ENCODE measurements at regions not wholly inside any gene's neighbourhood (a gene's known extent, or its start where the extent isn't known, plus 50 kb on each side); places are given as distances from the start of the nearest gene placed in this dataset.

DNA sequence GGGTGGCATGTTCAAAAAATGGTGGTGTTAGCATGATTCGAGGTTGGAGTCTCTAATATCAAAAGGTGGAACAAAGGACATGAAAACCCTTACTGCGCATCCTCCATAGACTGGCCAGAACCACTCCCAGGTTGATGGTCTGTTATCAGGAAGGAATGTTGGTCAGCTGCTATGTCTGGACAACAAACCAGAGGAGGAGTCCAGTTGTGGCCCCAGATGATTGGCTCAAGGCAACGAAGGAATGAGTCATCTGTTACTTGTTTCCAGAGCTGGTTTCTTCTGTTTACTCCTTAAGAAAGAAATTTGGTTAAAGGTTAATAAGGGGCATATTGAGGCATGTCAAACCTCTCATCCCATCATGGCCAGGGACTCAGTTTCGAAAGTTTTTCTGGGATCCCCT lies 56.8 kb upstream of the GRIA4 start:
- no peak for DNase-seq

DNA sequence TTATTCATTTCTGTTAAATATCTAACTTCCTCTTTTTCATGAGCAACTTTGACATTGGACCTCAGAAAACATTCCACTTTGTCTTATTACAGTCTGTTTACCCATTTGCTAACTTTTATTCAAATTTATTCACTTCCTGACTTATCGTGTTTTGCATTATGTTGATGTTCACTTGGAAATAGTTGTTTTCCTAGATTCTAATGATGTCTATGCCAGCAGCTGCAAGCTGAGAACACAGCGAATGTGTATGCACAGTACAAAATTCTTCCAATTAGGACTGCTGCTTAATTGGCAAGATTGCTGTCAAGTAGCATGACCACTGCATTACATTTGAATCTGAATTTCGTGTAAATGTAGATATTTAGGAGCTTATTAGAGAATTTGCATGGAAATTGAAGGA lies 61.5 kb upstream of the GRIA4 start:
- peak; percentile 13 for DNase-seq

DNA sequence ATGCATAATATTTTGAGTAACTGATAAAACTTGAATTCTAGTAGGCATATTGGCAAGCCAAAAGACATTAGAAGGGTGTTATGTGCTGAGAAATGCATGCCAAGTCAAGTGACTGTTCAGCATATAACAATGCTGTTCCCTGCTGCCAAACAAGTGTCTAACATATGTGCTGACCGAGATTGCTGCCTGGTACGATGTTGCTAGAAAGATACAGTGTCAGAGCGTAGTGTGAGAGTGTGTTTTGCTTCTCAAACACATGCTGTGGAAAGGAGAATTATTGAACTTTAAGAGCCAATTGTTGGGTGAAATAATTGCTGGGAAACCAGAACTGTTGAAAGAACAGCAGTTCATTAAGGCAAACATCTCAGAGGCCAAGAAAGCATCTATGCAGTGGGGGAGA lies 71.3 kb upstream of the GRIA4 start:
- DNase-seq = no peak

DNA sequence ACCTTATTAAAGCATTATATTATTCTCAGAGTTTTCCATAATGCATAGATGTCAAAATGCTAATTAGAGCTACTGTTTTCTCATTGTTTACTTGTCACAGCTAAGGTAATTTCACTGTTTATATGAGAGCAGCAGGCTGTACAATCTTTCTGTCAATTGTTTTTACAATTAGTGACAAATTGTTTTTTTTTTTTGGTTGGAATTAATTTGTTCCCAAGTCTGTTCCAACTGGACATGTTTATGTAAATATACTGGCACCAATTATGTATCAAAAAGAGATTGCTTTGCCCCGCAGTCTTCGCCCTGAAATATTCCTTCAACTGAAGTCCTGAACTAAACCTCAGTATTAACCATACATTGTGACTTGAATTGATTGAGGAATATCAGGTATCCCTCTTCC lies 72.3 kb upstream of the GRIA4 start:
- DNase-seq = no peak

DNA sequence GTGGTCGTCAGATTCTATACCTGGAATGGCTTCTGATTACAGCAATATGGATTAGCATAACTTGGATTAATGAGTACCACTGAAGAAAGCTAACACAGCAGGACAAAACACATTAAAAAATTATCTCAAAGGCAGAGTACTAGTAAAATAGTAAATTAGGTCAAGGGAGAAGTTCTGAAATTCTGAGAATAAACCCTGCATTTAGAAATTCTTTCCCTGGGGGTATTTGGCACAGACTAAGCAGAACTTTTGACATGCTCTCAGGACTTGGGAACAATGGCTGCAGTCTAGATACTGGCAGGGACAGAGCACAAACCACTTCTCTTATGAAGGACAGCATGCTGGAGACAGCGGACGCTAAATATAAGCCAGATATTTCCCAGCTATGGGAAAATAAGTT lies 85.6 kb upstream of the GRIA4 start:
- DNase-seq = no peak

DNA sequence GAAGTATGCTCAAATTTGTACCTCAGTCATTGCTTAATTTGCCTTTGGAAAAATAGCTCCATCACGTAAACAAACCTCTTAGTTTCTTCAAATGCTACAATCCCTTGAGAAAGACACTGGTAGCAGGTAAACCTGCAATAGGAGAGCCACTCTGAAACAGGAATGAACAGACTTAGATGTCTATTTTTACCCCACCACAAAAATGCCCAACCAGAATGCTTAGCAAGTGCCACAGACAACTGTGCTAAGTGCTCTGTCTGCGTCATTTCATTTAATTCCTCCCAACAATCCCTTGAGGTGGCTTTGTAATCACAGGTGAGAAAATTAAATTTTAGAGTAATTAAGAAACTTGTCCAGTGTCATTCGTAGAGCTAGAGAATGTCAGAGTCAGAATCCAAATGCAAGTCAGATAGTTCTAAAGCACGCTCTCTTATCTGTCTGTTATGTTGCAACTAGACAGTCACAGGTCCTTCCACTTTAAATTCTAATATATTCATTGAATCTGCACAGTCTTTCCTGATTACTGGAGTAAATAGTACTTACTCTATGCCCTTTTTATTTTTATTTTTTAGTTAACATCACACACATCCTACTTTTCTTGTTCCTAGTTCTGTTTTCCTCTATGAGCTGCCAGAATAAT lies 89.0 kb upstream of the GRIA4 start:
- peak; percentile 50 for DNase-seq

DNA sequence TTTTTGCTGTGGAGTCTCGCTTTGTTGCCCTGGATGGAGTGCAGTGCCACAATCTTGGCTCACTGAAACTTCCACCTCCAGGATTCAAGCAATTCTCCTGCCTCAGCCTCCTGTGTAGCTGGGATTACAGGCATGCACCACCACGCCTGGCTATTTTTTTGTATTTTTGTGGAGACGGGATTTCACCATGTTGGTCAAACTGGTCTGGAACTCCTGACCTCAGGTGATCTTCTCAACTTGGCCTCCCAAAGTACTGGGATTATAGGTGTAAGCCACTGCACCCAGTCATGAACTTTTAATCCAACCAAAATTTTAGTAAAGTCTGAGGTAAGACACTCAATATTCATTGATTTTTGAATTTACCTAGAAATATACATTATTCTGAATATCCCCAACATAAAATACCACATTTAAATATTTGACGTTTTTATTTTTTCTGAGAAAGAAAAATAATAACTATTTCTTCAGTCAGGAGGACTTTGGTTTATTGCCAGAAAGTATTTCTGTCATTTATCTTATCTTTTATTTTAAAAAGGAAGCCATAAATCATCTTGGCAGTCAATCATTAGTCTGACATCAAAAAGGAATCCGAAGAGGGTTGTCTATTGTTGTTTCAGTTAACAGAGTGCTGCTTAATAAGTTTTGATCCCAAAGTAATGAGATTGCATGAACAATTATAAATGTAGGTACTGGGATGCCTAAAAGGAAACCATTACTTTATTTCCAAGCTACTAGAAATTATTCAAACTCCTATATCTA lies 102.2 kb upstream of the GRIA4 start:
- DNase-seq = peak; percentile 0

DNA sequence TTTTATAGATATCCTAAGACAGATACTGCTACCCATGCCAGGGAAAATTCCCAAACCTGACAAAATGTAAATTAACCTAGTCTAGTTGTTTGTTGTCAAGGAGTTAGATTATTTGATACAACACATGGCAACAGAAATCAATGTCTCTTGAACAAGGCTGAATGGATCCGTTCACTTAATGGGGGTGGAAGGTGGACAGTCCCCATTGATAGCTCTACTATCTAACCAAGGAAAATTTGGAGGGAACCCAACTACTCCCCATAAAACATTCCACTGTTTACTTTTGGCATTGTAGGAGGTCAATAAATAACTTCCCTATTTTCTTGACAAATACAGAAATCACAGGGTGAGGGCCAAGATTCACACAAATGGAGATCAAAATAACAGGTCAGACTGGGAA lies 117.9 kb upstream of the GRIA4 start:
- DNase-seq = no peak

DNA sequence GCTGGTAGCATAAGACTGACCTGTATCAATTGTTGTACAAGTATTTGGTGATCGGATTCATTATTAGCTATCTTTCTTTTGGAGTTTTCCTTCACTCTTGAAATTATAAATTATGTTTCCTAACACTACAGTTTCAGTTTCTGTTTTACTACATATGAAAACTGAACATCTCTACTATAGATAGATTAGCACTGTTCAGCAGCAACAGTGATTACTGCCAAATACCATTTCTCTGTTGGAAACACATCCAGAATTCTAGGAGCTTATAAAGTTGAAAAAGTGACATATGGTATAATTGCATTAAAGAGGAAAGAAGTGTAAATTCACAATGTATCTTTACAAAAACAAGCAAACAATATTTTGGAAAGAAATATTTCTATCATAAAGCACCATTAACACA lies 118.5 kb upstream of the GRIA4 start:
- DNase-seq = no peak

DNA sequence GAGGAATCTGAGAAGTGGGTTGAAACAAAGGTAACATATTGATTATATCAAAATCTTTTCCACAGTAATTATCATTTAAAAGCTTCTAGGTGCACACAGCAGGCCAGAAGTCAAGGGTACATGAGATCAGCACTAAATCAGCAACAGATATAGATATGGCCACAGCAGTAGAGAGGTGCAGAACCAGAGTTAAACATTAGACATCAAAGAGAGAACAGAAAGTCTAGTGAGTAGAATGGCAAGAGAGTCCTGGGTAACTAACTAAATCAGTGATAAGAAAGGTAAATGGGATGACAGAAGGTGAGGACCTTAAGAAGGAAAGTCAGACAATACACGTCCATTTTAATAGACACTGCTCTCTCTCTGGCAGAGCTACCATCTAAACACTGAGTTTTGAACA lies 119.5 kb upstream of the GRIA4 start:
- peak; percentile 13 for DNase-seq

DNA sequence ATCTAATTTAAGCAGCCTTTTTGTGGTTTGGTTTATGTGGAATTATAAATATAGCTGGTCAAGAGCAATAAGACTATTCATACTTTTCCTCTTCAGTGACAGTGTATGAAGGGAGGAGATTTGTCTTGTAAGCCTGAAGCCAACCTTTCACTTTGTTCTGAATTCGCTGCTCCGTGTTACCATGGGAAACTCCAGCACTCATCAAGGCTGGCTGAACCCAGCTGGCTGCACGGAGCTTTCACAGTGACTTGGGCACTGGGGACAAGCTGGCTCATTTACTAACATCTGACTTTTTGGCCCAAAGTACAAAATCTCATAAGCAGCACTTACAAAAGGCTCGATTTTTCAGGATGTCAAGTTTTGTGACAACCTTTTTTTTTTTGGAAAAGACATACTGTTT lies 120.4 kb upstream of the GRIA4 start:
- DNase-seq = peak; percentile 78

DNA sequence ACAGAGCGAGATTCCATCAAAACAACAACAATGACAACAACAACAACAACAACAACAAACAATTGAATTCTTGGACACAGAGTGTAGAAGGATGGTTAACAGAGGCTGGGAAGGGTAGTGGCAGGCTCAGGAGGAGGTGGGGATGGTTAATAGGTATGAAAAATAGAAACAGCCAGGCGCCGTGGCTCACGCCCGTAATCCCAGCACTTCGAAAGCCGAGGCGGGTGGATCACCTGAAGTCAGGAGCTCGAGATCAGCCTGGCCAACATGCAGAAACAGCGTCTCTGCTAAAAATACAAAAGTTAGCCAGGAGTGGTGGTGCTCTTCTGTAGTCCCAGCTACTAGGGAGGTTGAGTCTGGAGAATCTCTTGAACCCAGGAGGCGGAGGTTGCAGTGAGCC lies 122.9 kb upstream of the GRIA4 start:
- no peak for DNase-seq

DNA sequence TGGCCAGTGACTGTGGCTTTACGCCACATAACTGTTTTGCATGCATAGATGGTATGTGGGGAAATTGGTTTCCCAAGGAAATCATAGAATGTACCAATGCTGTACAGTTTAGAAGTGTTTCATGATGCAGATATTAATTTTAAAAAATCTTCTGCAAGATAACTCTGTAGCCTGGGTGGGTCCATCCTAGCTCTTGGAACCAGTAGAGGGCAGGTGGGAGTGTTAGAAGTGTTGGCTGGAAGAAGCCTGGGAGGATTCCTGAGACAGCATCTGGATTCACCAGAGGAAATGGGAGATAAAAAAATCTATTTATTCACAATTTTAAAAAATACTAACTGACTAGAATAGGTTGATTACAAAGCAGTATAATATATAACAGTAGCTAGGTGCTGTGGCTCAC lies 139.9 kb upstream of the GRIA4 start:
- no peak for DNase-seq

DNA sequence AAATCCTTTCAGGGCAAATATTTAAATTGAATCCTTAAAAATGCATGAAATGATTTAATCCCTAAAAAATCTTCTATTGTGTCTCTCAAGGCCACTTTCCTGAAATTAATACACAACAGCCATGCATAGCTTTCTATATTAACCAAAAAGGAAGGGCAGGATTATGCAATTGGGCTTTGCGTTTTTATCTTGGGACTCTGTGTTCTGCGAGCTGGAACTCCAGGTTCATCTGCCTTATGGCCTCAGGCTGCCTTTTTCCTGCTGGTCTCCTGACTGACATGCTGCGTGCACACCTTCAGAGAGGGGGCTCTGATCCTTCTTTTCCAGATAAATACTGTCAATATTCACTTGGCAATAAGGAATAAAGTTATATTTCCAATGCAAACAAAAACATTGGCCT lies 141.7 kb upstream of the GRIA4 start:
- DNase-seq = no peak

DNA sequence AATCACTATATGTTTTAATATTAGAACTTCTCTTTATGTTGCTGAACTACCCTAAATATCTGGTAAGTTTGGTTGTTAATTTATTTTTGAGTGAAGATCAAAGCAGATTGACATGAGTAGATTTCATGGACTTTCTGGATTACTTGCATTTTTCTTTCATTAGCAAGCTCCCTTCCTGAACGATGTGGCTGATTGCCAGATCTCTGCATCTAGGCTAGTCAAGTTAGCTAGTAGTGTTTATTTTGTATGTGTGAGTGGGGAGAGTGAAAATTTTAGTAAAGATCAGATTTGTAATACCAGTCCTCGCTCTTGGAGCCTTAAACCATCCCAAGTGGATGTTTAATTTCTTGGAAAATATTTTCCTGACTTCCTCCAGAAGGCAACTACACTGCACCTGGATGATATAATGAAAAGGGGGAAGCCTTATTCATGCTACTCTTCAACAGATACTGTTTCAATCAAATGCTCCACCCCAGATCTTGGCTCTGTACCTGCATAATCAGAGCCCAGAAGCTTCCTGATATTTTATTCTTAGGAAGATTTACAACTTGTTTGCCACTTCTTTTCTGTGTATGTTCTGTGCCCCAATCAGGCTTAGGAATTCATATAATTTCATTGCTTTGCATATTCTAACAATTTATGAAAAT lies 143.2 kb upstream of the GRIA4 start:
- DNase-seq = peak; percentile 35

DNA sequence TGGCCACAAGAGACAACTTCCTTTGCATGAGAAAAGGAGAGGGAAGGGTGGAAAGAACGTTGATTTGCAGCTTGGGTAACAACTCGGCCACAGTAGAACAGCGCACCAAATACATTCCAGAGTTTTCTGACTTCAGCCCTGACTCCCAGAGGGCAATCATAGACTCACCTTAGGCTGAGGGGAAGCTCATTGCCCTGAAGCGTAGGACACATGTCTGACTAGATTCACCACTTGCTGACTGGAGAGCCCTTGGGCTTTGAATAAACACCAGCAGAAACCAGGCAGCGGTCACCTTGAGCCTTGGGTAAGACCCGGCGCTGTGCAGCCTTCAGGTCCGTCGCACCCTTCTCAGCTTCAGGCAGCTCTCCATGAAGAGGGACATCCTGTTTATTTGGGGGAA lies 151.8 kb upstream of the GRIA4 start:
- DNase-seq = no peak

DNA sequence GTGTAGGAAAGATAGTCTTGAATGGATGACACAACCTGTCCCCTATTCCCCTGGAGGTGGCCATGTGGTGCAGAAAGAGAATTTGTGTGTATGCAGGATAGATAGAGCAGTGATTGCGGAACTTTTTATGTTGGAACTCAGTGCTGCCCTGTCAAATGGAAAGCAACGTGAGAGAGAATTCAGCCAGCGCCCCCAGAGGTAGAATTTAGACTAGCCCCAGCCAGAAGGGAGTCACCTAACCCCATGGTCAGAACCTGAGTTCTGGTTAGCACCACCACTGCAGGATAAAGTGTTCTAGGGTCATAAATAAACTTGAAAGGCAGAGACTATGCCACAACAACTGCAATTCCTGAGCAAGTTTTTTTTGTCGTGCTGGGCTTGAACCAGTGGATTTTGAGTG lies 152.9 kb upstream of the GRIA4 start:
- no peak for DNase-seq

DNA sequence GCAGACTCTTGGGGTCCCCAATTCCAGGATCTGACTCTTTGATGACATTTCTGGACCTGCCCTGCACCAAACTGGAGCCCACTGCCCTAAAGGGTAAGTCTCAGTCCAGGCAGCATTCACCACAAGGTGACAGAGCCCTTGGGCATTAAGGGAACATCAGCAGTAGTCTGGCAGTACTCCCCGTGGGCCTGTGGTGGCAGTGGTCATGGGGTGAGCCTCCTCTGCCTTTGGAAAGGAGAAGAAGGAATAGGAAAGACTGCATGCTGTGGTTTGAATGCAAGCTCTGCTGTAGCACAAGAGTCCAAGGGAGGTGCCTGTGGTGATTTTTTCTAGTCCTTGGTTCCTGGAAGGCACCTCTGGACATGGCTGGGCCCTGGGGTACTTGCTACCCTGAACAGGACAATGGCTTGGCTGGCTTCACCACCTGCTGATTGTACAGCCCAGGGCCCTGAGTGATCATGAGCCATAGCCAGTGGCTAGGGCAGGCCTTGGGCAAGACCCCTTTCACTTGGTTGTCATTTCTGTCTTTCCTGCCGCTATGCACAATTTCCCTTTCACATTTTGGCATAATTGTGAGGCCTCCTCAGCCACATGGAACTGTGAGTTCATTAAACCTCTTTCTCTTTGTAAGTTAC lies 160.7 kb upstream of the GRIA4 start:
- DNase-seq = peak; percentile 12

DNA sequence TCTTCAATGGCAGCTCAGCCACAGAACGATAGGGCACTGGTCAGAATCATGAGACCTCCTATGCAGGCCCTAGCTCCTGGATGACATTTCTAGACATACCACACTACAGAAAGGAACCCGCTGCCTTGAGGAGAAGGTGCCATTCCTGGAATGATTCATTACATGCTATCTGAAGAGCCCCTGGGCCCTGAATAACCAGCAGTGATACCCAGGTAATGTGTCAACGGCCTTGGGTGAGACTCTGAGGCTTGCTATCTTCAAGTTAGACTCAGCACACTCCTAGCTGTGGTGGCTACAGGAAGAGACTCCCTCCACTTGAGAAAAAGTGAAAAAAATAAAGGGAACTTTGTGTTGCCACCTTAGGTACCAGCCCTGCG lies 161.2 kb upstream of the GRIA4 start:
- DNase-seq = no peak

DNA sequence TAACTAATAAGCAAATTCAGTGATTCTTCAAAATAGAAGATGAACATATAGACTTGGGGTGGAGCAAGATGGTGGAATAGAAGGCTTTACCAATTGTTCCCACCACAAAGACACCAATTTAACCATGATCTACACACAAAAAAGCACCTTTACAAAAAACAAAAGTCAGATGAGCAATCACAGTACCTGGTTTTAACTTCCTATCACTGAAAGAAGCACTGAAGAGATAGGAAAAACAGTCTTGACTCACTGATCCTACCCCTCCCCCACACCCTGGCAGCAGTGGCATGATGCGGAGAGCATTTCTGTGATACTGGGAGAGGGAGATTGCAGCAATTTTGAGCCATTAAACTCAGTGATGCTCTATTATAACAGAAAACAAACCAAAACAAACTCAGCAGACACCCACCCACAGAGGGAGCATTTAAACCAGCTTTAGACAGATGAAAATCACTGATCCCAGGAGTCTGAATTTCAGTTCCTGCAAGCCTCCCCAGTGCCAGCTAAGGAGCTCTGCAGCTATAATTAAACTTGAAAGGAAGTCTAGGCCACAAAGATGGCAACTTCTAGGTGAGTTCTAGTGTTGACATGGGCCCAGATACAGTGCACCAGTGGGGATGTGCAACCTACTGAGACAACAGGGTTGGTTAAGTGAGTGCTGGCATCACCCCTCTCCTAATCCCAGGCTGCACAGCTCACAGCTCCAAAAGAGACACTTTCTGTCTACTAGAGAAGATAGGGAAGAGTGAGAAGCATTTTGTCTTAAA lies 161.8 kb upstream of the GRIA4 start:
- DNase-seq = peak; percentile 16

DNA sequence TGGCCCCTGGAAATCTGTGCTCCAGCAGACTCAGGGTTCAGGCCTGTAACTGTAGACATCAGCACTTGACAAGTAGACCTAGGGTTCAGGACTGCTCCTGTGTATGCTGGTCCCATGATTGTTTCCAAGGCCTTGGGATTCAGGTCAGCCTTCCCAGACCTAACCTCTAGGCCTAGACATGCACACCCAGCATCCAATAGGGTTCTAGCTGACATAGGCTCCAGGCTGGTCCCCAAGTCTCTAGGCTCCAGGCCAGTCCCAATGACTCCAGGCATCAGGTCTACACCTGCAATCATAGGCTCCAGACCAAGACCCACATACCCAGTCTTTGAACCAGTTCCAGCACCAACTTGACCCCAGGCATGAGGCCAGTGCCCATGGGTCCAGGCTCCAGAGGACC lies 166.2 kb upstream of the GRIA4 start:
- DNase-seq = no peak

DNA sequence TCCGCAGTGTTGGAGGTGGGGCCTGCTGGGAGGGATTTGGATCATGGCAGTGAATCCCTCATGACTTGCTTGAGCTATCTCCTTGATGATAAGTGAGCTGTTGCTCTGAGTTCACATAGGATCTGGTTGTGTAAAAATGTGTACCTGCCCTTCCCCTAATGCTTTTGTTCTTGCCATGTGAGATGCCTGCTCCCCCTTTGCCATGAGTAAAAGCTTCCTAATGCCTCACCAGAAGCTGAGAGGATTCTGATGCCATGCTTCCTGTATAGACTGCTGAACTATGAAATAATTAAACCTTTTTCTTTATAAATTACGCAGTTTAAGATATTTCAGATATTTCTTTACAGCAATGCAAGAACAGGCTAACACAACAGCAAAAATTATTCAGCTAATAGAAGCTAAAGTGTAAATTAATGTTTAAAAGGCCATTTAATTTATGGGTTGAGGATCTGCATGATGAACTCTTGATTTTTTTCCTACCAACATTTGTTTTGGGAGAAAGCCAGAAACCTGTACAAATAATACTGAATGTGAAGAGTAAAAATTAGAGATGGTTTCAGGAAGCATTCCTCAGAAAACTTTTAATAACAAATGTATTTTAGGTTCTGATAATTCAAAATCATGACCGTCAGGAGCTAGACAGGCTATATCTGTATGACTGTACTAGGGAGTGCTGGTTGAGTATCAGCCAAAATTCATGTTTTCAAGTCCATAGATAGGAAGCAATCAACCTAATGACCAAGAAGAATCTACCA lies 177.5 kb upstream of the GRIA4 start:
- no peak for DNase-seq

All from RPMI8226 (cell line).